Ishikawa (cell line): ENCODE measurements at regions not wholly inside any gene's neighbourhood (a gene's known extent, or its start where the extent isn't known, plus 50 kb on each side); places are given as distances from the start of the nearest gene placed in this dataset.

ENCODE experiments used
- RAD21 ChIP-seq: IDR thresholded peaks from 2 replicates; pipeline ENCODE4 v1.6.1; 2012; ENCODE audit warnings: low read depth
- REST ChIP-seq: IDR thresholded peaks from 2 replicates; pipeline ENCODE4 v1.6.1; 2012; ENCODE audit warnings: low read depth, mild to moderate bottlenecking
- TEAD4 ChIP-seq: IDR thresholded peaks from 2 replicates; pipeline ENCODE4 v1.6.1; 2012

DNA sequence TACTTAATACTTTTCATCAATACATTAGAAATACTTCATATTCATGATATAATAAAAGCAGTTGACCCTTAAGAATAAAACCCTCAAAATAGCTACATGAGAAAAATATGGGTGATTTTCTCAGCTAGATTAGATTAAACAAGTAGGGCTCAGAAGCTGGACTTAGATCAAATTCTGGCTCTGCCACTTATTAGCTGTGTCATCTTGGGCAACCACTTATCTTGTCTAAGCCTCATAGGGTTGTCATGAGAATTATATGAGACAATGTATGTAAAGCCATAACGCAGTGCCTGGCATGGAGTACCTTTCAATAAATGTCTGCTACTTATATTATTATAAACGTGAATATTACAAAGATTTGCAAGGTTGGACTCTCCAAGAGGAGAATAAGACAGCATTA, 84.3 kb upstream of the PGRMC2 start:
- TF ChIP-seq RAD21 (no peak), TEAD4 (no peak), REST (no peak)
